ENCODE measurements at regions not wholly inside any gene's neighbourhood (a gene's known extent, or its start where the extent isn't known, plus 50 kb on each side); places are given as distances from the start of the nearest gene placed in this dataset.
A peak's percentile ranks its signal among the peaks of the same experiment; 100 is the strongest.

GRCh38 chr18:60981682-60982328, 351.4 kb upstream of the CDH20 start:
- DNase-seq (ENCODE audit: low read depth) = peak; percentile 44

DNA sequence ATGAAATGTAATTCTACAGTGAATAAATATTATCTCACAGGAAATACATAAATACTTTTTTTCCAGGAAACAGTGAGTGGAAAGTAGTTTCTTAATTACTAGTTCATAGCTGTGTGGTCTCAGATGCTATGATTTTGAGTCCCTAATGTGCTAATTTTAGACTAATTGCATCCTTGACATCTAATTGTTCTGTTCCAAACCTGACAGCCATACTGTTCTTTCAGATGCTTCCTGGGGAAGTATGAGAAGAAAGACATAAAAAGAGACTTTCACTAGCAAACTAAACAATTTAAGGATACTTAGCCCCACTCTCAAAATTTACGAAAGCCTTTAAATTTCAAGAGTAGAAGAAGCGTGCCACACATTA, 350.9 kb upstream of the CDH20 start:
- DNase-seq (ENCODE audit: low read depth) = no peak

GRCh38 chr18:60982928-60983327, 350.3 kb upstream of the CDH20 start:
- no peak for DNase-seq (ENCODE audit: low read depth)

DNA sequence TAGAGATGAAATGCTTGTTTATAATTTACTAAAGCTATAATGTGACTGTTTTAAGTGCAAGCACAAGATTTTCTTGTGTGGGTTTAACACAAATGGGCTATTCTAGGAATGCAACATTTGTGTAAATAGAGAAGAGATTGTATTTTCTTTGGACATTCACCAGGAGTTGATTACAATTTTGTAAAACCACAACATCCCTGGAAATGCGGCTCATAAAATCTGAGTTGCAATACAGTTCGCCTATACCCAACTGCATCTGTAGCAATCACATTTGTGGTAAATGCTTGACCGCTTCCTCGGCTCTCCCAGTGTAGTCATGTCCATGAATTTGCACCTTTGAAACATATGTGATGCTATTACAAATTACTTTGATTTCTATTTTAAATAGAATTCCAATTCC, 348.7 kb upstream of the CDH20 start:
- peak; percentile 18 for DNase-seq (ENCODE audit: low read depth)

- DNase-seq (ENCODE audit: low read depth) = no peak
Observed at GRCh38 chr18:60987963-60988362, 345.3 kb upstream of the CDH20 start.

- no peak for DNase-seq (ENCODE audit: low read depth)
Observed at GRCh38 chr18:60996326-60996725, 336.9 kb upstream of the CDH20 start.

DNA sequence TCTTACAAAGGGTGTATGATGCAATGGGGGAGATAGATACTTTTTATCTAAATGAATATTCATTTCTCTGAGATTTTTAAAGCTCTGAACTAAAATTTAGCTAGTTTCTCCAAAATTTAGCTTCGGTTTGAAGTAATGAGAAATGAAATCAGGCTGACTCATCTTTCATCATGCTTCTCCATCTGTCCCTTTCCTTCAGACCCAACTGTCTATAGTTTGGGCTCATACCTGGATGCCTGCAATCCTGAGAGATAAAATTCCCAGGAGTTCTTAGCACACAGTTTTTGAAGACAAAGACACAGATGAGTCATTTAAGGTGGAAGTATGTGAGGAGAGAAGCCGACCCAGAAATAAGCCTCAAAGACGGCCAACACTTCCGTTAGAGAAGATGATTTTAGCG, 336.4 kb upstream of the CDH20 start:
- no peak for DNase-seq (ENCODE audit: low read depth)

DNA sequence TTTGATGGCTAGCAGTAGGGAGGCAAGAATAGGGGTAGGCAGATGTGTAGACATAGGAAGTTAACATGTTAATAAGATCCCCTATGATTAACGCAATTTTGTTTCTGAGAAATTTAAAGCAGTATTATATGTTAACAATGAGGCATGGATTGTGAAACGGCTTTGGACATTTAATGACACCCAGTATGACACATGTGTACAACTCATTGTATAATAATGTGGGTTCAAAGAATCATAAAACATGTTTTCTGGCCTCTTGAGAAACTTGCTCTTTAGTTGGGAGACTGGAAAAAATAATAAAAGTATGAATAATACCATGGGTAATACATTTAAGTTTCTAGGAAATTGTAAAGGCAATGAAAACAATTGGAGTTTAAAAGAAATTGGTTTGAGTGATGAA, 332.1 kb upstream of the CDH20 start:
- peak; percentile 43 for DNase-seq (ENCODE audit: low read depth)

GRCh38 chr18:61006687-61007224, 326.5 kb upstream of the CDH20 start:
- no peak for DNase-seq (ENCODE audit: low read depth)

DNA sequence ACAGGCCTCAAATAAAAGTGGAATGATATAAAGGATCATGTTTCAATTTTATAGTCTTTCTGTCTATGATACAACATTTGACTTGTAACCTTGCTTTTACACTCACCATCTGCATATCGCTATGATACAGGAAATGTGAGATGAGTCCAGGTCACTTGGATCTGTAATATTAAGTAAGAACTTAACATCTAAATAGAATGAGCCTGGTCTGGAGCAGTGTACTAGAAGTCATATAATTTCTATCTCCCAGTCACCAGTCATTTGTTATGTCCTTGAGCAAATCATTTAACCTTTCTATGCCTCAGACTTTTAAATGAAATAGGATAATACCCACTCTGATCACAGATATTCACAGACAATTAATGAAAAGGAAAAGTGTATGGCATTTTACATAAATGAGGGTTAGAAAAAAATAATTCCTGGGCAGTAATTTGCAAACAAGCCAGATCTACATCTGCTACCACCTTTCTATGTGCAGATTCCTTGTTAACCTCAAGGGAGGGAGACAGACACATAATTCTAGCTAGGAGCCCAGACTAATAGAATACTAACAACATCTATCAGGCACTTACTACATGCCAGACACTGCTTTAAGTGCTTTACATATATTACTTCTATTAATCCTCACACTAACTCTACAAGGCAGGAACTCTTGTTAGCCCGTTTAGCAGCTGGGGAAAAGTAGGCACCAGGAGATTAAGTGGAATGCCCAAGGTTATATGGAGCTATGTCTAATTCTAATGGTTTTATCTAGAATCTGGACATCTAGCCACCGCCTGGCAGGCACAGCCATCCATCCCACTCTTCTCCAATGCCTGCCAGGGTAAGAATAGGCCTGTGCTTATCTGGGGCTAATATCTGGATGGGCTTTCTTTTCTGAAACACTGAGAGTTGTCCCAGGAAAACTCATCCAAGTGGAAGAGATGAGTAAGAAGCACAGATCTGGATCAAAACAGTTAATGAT, 313.6 kb upstream of the CDH20 start:
- DNase-seq (ENCODE audit: low read depth) = no peak

DNA sequence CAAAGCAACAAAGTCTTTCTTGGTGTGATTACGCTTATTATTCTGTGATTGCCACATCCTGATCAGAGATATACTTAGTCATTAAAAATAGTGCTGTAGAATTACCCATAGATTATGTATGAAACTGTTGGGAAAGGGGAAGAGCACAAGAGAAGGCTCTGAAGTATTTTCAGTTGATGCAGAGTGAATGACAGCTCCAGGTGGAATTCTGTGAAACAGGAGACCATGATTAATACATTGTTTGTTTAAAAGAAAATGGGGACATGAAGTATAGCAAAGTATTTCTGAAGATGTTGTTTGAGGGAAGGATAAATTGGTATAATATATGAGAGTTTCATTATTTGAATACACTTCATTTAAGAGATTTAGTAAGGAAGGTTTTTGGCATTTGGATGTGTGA, 307.6 kb upstream of the CDH20 start:
- no peak for DNase-seq (ENCODE audit: low read depth)

DNA sequence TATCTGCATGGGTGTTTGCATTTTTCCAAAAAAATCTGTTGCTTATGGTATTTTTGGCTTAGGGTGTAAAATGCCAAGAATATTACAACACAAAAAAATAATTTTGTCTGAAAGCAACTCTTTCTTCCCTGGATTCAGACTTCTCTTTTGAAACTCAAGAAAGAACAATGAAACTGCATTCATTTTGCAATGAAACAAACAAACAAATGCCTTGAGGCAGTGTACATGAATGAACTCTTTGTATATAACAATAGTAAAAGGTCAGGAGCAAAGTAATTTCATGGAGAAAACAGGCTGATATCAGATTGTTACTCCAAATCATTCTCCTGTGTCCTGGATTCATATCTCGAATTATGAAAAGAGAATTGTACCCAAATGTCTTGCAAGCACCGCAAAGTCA, 301.6 kb upstream of the CDH20 start:
- no peak for DNase-seq (ENCODE audit: low read depth)

DNA sequence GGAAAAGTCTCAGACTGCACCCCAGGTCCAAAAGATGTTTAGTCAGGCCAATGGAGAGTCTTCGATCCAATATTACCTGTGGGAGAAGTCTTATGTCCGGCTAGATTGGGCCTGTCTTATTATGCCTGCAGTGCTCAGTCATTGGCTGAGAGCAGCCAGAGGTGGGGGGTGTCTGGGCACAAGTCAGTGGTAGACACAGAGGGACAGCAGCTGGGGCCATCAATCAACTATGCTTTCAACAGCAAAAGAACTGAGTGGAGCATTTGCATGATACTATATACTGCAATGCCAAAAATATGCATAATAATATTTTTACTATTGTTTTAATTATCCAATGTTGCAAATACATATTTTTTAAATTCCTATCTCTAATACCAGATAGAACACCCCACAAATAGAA, 298.6 kb upstream of the CDH20 start:
- no peak for DNase-seq (ENCODE audit: low read depth)

DNA sequence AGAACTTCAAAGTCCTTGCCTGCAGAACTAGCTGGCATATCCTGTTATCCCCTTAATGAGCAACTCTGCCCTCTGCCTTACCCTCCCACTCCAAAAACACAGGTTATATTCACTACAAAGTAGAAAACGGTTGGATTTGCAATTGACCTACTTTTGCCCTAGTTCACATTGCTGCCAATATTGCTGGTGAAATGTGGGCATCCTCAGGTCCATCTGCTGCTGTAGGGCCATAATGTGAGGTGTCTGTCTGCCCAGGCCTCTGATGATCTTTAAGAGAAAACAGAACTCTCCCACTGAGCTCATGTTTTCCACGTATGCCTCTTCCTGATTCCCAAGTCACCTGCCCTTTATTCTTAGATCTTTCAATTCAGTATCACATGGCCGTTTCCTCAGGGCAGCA, 294.0 kb upstream of the CDH20 start:
- DNase-seq (ENCODE audit: low read depth) = no peak

DNA sequence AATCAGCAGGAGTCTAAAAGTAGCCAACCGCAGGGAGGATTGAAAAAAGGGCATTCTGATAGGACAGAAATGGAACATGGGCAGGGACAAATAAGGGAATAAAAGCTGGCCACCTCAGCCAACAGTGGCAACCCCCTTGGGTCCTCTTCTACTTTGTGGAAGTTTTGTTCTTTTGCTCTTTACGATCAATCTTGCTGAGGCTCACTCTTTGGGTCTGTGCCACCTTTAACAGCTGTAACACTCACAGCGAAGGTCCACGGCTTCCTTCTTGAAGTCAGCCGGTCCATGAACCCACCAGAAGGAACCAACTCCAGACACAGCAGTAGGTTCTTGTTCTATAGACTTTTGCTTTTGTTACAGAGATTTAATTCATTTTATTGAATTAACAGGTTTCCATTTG, 285.4 kb upstream of the CDH20 start:
- DNase-seq (ENCODE audit: low read depth) = no peak

DNA sequence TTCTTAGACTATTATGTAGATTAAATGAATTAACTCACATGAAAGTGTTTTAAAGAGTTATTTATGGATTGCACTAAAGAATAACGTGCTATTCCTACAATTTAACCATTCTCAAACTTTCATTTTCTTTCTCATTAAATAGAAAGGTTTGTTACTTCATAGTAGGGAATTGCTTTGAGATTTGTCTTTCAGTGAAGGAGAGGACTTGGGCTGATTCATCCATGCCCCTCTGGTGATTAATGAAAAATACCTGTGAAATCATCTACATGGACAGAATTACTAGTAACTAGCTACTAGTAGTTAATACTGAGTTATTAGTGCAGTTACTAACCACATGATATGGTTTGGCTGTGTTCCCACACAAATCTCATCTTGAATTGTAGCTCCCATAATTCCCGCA, 275.8 kb upstream of the CDH20 start:
- no peak for DNase-seq (ENCODE audit: low read depth)

GRCh38 chr18:61062258-61062657, 271.0 kb upstream of the CDH20 start:
- DNase-seq (ENCODE audit: low read depth) = no peak

DNA sequence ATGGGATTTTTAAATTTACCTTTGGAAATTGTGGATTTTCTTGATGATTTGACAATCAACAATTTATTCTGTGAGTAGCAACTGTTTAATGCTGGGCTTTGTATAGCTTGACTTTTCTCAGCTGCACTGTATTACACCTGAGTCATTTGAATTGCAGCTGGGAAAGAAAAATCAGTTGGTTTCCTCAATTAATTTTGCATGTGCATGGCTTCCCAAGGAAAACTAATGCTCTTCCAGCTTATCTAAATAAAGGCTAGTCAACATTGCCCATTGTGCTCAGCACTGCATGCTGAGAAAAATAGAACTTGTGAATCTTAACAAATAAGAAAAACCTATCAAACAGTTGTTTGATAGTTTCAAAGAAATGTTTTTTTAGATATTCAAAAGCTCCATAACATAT, 268.3 kb upstream of the CDH20 start:
- DNase-seq (ENCODE audit: low read depth) = no peak

DNA sequence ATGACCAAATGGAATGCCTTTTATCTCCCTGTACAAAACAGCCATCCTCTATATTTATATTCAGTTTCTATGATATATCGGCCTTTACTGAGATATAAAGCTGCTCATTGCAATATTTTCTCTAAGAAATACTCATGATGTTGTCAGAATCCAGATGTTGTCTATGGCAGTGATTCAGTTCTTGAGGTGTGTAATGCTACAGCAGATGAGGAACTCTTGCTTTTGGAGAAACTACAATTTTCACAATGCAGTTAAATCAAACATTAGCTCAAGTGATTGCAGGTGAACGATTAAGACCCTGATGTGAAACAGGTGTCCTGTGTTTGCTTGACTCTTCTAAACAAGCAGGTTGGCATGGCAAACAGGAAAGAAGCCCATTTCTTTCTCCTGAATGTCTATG, 256.2 kb upstream of the CDH20 start:
- DNase-seq (ENCODE audit: low read depth) = no peak

DNA sequence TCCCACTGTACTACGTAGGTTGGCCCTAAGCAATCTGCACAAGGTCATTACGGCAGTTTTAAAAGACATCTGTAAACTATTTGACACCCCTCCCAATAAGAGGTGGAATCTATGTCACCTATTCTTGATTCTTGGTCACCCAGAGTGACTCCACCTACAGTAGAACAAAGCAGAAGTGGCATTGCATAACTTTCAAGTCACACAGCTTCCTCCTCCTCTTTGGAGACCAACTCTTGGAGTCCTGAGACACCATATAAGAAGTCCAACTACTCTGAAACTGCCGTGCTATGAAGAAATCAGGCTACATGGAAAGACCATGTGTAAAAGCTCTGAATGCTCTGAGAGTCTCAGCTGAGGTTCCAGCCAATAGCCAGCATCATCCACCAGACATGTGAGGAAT, 253.5 kb upstream of the CDH20 start:
- no peak for DNase-seq (ENCODE audit: low read depth)

DNA sequence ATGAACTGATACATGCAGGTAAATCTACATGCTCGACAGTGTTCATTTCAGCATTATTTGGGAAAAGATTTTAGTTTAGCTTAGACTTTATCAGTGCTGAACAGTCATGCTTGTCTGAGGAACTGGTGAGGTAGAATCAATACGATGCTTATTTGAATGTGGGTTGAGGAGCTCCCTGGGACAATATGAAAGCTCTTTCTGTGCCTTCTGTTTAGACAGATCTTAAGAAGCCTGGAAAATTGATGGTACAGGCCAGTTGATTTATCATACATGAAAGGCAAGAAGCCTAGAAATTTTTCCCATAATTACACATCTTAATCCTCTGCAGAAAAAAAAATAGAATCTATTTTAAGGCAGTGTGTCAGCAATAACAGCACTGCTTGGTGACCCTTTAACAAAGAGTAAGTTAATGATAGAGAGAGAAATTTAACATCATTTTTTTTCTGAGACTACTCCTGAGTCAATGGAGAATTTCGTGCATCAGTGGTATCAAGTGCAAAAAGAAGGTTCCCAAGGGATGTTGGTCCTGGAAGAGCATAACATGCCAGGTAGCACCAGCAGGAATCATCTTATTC, 252.2 kb upstream of the CDH20 start:
- no peak for DNase-seq (ENCODE audit: low read depth)

DNA sequence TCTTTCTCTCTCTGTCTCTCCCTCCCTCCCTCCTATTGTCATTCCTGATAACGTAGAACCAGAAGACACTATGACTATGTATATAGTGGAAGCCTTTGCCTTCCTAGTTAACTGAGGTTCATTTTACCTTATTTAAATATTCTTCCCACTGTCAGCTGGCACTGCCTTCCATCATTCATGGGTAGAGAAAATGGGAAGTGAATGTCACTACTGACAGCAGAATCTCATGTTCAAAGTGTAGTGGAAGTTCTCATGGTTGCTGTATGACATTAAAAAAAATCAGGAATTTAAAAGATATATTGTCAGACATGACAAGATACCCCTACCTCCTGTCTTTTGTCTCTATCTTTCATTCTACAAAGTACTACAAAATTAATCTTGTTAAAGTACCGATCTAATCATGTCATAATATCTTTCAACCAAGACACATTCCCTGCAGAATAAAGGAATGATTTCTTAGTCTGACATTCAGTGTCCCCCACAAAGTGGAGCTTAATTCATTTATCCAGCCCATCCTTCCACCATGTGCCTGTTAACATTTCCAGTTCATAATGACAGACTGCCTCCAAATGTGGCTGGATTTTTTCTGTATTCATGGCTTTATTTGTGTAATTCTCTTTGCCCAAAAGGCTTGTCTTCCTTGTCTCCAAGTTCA, 250.1 kb upstream of the CDH20 start:
- DNase-seq (ENCODE audit: low read depth) = no peak

GRCh38 chr18:61085036-61085435, 248.2 kb upstream of the CDH20 start:
- no peak for DNase-seq (ENCODE audit: low read depth)

Data from stromal cell of bone marrow (primary cell).